ENCODE measurements at regions not wholly inside any gene's neighbourhood (a gene's known extent, or its start where the extent isn't known, plus 50 kb on each side); places are given as distances from the start of the nearest gene placed in this dataset.
A peak's percentile ranks its signal among the peaks of the same experiment; 100 is the strongest.
"Not testable (repeated sequence)": the region's sequence is repeated elsewhere in the genome, so short reads cannot be mapped to it uniquely, and the experiment has no call there.

GRCh38 chr6:19342616-19343015 is 494.6 kb upstream of the ID4 start:
- no peak for DNase-seq

- DNase-seq, result no peak
Observed at GRCh38 chr6:19349429-19349828, 487.7 kb upstream of the ID4 start.

DNA sequence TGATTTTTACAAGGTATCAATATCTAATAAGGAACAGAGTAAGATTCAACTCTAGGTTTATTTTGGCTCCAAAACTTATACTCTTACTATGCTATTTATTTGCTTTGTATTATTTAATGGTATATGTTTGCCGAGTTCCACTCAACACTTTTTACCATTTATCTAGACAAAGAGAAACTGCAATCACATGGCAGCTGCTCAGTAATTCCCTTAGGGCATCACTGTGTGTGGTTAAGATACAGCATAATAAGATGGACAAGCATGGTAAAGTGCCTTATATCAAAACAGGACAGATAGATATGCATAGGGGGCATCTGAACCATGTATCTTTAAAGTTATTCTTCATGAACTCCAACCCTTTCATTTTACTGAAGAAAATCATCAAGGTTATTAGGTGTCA is 483.0 kb upstream of the ID4 start:
- no peak for DNase-seq

- no peak for DNase-seq
Observed at GRCh38 chr6:19356692-19357091, 480.5 kb upstream of the ID4 start.

- no peak for DNase-seq
Observed at GRCh38 chr6:19362396-19362795, 474.8 kb upstream of the ID4 start.

DNA sequence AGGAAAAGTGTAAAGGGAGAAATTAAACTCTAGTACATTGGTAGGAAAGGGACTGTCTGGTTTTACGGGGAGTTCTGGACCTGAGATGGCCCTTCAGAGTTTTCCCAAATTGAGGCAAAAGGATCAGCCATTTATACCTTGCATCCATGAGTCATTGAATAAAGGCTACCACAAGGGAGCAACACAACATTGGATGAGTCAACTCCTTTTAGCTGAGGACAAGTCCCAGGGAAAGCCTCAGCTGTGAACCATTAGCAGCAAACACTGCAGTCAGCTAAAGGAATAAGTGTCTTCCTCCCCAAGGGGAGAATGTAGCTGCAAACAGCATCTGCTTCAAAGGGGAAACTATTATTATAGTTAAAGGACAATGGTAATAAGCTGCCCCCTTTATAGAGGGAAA is 468.7 kb upstream of the ID4 start:
- DNase-seq, result no peak

- no peak for DNase-seq
Observed at GRCh38 chr6:19369785-19370184, 467.4 kb upstream of the ID4 start.

DNA sequence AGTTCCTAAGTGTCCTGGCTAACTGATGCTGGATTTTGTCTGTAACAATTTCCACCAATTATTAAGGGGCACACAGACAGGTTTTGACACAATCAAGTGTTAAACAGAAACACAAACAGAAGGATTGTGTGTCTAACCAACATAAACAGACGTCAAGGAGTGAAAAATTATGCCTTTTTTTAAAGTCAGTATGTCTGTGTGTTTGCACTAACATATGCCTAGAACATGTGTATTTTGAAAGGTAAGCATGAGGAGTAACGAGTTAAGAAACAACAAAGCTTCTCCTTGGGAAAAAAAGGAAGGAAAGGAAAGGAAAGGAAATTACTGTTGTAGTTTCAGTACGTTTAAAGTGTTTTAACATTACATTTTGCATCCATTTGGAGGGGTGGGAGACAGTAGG is 466.3 kb upstream of the ID4 start:
- DNase-seq, result no peak

DNA sequence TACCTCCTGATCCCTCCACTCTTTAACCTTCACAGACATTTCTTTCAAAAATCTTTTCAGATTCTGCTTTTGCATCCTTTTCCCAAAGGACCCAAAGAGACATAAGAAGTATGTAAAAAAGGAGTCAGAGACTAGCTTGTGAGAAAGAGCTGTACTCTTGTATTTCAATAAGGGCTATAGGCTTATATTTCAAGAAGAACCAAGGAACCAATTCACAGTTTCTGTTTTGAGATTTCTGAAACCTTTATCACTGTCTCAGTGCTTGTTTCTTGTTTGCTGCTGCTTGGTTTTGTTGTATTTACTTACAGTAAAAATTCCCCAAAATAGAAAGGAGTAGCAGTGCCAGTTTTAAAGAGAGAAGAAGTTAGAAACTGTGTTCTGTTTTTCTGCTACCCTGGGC is 461.6 kb upstream of the ID4 start:
- no peak for DNase-seq

GRCh38 chr6:19377722-19378121 is 459.4 kb upstream of the ID4 start:
- no peak for DNase-seq

DNA sequence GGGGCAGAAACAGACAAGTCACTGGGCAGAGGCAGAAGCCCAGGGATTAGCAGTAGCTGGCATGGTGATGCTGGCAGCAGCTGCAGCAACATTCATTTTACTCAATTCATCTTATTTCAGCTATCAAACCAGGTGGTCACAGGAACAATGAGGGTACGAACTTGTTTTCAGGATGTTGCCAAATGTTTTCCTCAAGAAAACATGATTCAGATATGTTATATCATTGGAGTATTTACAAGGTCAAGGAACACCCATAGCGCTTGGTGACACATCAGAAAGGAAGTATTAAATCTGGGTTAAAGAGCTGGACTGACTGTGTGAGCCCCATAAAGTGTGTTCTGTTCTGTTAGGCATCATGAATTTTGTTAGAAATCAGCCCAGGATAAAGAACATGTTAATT is 456.9 kb upstream of the ID4 start:
- no peak for DNase-seq

DNA sequence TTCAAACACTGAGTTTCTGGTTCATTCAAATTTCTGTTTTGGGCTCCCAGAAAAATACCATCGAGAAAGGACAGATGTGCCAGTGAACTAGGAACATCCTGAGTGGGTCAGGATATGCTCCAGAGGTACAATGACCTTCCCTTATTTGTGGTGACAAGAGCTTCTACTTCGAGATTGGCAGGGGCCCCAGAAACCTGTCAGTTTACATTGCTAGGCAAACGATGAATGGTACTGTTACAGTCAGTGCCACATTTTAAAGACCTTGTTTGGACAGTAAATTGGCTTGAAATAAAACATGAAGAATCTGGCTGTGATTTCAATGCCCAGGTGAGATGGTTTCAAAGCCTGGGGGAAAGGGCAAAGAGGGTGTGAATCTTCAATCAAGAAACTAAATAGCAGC is 454.5 kb upstream of the ID4 start:
- peak; percentile 43 for DNase-seq

- no peak for DNase-seq
Observed at GRCh38 chr6:19391926-19392325, 445.2 kb upstream of the ID4 start.

GRCh38 chr6:19394051-19394450 is 443.1 kb upstream of the ID4 start:
- no peak for DNase-seq

GRCh38 chr6:19394687-19395086 is 442.5 kb upstream of the ID4 start:
- no peak for DNase-seq

DNA sequence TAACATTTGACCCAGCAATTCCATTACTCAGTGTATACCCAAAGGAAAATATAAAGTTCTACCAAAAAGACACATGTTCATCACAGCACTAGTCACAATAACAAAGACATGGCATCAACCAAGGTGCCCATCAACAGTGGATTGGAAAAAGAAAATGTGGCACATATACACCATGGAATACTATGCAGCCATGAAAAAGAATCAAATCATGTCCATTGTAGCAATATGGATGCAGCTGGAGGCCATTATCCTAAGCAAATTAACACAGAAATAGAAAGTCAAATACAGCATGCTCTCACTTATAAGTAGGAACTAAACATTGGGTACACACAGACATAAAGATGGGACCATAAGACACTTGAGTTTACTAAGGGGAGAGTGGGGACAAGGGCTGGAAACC is 441.9 kb upstream of the ID4 start:
- no peak for DNase-seq

DNA sequence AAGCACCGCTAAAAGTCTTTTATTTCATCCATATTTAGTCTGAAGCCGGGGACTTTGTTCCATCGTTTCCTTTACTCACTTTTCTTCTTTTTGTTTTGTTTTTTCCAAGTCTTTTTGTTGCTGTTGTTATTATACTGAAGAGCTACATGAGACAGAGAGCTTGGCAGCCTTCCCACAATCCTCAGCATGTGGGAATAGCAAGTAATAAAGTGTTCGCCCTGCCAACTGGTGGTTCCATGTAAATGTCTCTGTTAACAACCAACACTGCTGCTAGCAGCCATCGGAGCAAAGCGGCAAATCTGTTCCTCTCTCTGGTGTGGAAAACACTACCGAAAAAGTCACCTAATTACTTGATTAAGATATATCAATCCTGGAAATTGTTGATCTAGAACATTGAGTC is 437.8 kb upstream of the ID4 start:
- peak; percentile 10 for DNase-seq

- DNase-seq, result not testable (repeated sequence)
Observed at GRCh38 chr6:19404884-19405283, 432.3 kb upstream of the ID4 start.

DNA sequence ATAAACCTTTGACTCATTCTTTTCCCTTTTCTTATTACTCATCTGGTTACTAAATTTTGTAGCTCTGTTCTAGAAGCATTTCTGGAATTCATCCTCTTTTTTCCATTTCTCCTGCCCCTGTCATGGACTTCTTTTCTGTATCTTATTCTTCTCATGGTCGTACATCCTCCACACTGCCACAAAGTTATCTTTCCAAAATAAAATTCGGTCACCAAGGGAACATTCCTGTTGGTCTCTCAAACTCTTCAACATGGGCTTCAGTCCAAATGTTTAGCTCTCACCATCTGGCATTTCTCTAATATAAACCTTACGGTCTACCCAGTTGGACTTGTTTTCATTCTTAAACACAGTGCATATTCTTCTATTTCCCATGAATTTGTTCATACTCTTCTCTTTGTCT is 428.8 kb upstream of the ID4 start:
- no peak for DNase-seq

GRCh38 chr6:19410481-19410880 is 426.7 kb upstream of the ID4 start:
- DNase-seq, result no peak

GRCh38 chr6:19413323-19413722 is 423.8 kb upstream of the ID4 start:
- no peak for DNase-seq

DNA sequence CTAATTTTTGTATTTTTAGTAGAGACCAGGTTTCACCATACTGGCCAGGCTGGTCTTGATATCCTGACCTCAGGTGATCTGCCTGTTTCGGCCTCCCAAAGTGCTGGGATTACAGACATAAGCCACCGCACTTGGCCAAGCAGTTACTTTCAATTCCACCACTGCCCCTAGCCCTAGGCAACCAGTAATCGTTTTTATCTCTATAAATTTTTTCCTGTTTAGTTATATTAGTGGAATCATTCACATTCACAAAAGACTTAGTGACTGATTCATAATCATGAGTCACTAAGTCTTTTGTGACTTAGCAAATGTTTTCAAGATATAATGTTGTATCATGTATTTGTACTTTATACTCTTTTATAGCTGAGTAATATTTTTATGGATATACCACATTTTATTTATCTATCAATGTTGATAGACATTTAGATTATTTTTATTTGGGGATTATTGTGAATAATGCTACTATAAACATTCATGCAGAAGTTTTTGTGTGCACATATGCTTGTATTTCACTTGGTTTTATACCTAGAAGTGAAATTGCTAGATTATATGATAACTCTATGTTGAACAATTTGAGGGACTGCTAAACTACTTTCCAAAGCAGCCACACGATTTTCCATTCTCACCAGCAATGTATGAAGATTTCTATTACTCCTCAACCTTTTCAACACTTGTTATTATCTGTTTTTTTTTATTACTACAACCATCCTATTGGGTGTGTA is 421.4 kb upstream of the ID4 start:
- no peak for DNase-seq

GRCh38 chr6:19416811-19417210 is 420.4 kb upstream of the ID4 start:
- no peak for DNase-seq

DNA sequence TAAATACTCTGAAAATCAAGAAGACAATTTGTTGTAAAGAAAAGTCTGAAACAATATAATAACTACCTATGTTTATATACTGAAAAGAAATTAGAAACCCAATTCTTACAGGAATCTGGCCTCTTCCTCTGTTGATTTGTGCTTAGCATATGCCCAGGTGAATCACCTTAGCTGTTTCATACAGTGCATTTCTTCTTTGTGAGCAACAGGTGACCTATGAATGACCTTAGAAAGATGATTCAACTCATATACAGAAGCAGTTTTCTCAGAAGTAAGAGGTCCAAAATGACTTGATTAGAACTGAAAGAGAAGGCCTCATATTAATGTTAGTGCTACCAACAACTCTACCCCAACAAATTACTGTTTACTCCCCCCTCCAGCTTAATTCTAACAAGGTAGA is 419.5 kb upstream of the ID4 start:
- no peak for DNase-seq

DNA sequence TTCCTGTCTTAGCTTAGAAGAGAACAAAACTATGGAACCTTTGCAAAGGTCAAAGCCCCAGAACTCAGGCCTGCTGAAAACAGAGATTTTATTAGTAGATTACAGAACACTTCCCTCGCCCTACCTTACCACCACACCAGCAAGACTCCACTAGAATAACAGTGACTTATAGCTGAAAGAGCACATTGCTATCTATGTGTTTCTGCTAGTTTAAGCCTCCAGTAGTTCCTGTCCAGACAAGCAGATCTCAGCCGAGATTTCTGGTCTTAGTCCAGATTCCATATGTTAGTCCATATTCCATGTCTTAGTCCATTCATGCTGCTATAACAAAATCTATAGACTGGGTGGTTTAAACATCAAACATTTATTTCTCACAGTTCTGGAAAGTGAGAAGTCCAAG is 412.3 kb upstream of the ID4 start:
- DNase-seq, result no peak

DNA sequence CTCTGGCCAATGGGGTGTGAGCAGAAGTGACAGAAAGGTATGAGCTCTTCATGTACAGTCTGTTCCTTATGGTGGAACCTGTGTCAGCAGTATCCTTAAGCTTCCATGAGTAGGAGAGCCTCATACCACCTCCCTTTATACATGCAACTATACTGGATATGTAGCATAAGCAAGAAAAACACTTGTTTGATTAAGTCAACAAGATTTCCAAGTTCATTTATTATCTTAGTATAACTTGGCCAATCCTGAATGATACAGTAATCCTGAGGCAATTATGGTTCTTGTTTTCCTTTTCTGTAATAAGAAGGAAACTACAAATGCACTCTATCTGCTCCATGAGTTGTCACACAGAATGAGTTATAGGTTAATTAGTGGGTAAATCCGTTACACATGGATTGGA is 409.6 kb upstream of the ID4 start:
- DNase-seq, result no peak

Measured in COR-L47 (cell line).